ENCODE measurements at regions not wholly inside any gene's neighbourhood (a gene's known extent, or its start where the extent isn't known, plus 50 kb on each side); places are given as distances from the start of the nearest gene placed in this dataset.
"Not testable (repeated sequence)": the region's sequence is repeated elsewhere in the genome, so short reads cannot be mapped to it uniquely, and the experiment has no call there.

DNA sequence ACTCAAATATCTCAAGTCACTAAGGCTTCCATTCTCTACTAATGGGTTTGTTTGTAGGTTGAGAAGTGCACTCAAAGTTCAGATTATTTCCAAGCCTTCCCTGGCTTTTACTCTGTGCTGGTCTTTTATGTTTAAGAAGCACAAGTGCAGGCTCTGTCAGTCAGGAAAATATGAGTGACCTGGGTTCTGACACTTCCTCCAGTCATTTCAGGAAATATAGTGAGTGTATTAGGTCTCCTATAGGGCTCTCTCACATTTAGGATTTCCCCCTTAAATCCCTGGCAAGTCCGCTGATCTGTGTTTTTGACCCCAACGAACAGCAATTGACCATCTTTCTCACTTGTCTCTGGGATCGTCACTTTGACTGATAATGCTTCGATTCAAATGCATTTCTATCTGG, 210.2 kb downstream of the ARPP21 start:
- DNase-seq: no peak

DNA sequence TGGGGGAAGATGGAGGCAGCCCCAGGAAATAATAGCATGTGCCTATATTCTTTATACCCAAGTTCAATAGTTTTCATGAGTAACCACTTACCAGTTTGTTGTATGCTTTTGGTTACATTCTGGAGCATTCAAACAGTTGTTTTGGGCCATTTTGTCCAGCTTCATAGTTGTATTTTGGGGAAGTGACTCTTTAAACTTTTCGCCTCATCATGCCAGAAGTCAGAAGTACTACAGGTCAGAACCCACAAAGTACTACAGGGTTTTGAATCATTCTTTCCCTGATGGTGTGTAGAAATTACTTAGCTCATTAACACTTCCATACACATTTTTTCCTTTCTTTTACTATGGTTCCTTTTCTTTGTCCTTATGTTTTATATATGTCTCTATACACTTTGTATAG, 210.6 kb downstream of the ARPP21 start:
- no peak for DNase-seq

DNA sequence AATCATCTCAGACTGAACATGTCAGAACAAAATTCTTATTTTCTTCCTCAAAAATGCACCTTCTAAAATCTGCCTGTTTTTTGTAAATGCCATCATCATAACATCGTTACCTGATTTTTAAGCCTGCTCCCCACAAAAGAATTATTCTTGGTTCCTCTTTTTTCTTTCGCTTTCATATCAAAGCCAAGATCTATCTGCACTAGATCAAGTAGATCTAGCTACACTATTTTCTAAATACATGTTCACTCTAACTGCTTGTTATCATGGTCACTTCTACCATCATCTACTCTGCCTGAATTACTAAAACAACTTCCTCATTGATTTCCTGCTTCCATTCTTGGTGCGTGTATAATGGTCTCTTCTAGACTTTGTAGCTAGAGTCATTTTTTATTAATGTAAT, 217.7 kb downstream of the ARPP21 start:
- DNase-seq: no peak

DNA sequence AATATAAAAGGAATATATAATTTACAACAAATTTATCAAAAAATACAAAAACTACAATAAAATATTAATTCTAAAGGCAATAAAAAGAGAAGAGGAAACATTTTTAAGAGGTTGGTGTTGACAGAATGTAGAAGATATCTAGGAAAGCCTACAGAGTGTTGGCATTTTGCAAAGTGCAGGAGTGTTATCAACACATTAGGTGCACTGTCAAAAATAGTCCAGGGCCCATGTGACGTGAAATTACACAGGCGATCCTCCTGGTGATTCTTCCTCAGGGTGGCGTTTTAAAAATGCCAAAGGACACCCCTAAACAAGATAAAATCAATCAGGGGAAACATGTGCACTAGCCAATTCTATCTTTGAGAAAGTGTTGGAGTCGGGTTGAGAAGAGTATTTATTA, 222.7 kb downstream of the ARPP21 start:
- DNase-seq: no peak

DNA sequence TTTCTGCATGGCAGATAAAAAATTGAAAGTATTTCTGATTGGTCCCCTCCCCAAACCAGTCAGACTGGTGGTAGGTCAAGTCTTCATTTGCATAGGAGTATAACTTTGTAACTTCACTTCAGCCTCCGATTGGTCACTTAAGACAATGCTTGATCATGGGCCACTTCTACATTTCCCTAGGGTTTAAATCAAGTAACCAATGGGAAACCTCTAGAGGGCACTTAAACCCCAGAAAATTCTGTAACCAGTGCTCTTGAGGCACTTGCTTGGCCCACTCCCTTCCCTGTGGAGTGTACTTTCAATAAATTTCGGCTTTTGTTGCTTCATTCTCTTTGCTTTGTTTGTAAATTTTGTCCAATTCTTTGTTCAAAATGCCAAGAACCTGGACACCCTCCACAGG, 225.5 kb downstream of the ARPP21 start:
- no peak for DNase-seq

DNA sequence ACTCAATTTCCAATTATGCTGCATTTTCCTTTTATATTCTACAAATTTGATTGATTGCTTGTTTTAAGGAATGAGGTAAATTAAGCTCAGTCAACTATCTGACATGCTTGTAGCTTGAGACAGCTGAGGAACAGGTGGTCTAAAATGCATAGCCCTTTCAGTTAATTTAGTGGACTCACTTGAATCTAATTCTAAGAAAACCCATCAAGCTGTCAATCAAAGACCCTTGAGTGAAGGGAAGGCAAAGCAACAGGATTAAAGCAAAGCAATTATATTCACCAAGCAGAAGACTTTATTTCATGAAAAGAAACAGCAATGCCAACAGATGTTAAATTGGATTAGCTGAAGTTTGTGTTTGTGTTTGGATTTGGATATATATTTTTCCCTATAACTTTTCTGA, 228.5 kb downstream of the ARPP21 start:
- DNase-seq: no peak

DNA sequence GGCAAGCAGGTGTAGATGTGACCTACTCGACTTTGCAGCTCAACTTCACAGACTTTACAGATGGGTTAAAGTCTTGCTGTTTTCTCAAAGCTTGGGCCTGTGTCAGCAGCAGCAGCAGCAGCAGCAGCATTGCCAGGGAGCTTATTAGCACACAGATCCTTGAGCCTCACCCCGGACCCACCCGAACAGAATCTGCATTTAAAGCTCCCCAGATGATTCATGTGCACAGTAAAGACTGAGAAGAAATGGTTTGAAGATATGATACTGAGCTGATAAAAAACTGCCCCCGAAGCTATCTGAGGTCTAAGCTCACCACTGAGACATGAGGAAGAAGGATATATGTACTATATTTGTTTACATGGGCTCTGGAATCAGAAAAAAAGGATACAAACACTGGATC, 231.7 kb downstream of the ARPP21 start:
- no peak for DNase-seq

DNA sequence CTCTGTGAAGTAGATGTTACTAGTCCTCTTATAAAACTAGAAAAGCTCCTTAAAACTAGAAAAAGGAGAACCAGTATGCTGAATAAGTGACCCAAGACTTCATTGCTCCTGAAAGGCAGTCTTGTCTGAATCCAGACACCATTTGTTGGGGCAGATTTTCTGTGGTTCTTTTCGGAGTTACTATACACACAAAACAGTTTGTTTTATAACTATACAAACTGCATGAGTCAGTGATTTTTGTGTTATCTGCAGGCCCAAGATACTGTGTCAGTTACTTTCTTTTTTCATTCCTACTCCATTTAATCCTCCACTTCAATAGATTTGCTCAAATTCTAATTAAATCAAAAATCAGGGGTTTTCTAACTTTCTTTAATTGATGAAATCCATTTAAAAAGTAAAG, 244.6 kb downstream of the ARPP21 start:
- DNase-seq: no peak

DNA sequence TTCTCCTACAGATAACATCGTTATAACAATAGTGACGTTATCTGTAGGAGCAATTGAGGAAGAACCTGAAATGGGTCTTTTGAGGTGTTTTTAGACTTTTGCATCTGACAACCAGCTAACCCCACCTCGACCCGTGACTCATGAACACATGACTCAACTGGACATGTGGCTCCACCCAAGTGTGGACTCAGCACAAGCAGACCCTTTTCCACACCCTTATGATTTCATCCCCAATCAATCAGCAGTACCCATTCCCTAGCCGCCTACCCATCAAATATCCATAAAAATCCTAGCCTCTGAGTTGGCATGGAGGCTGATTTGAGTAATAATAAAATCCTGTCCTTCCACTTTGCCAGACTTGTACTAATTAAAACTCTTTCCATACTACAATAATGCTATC, 255.4 kb downstream of the ARPP21 start:
- DNase-seq: no peak

DNA sequence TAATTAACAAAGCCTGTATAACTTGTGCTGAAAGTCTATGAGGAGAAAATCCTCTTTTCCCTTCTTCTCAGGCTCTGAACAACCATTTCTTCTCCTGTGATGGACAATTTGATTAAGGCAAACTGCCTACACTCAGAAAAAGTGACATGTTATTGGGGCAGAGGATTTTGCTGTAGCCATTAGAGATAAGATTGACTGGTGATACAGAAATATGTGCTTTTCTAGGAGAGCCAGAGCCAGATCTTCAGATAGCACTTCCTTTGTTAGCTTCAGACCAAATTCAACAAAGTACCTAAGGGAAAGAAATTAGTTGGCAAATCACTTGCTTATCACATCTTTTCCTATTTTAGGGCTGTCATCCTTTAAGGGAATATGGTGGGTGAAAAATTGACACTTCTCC, 259.9 kb downstream of the ARPP21 start:
- no peak for DNase-seq

DNA sequence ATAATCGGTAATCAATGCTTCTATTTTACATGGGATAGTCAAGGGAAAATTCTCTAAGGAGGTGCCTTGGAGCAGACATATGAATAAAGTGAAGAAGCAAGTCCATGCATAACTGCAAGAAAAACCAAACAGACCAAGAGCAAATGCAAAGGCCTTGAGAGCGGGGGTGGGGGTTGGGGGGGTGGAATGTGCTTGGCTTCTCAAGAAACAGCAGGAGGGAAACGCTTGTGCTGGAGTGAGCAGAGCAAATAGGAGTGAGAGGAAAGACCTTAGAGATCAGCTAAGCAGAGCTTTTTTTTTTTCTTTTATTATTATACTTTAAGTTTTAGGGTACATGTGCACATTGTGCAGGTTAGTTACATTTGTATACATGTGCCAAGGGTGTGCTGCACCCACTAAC, 260.8 kb downstream of the ARPP21 start:
- DNase-seq: no peak

DNA sequence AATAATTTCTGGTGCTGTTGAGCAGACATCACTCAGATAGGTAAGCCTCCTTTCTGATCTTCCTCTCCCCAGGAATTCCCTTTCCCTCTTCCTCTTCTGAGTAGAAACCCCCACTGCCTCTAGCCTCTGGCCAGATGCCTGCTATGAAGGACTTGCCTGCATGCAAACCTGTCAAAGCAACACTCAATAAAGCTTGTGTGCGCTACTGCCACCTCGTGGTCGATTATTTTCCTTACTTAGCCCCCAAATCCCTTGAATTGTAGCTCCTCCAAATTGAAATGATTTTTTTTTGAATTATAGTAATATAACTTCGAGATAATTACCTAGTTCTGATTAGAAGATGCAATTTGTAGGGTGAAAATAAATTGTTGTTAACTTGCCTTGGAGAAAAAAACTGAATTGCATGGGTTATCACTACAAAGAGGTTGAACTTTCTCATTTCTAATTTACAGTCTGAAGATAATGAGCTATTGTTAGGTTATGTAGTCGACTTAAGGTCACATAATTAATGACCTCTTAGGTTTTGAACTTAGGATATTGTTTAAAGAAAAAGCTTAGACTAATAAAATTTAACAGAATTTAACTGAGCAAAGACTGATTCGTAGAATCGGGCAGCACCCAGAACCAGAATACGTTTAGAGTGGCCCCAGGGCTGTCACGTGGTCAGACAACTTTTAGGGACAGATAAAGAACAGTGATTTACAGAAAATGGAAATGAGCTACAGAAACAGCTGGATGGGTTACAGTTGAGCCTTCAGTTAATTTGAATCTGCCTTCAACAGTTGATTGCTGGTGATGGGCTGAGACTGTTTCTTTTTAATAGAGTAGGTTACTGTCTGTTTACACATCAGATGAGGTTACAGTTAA, 269.3 kb downstream of the ARPP21 start:
- DNase-seq: peak; percentile 49 to 60

DNA sequence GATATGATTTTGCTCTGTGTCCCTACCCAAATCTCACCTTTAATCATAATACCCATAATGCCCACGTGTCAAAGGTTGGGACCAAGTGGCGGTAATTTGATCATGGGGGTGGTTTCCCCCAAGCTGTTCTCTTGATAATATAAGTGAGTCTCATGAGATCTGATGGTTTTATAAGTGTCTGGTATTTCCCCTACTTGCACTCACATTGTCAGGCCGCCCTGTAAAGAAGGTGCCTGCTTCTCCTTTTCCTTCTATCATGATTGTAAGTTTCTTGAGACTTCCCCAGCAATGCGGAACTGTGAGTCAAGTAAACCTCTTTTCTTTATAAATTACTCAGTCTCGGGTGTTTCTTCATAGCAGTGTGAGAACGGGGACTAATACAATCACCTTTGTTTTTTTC, 279.8 kb downstream of the ARPP21 start:
- DNase-seq: no peak

DNA sequence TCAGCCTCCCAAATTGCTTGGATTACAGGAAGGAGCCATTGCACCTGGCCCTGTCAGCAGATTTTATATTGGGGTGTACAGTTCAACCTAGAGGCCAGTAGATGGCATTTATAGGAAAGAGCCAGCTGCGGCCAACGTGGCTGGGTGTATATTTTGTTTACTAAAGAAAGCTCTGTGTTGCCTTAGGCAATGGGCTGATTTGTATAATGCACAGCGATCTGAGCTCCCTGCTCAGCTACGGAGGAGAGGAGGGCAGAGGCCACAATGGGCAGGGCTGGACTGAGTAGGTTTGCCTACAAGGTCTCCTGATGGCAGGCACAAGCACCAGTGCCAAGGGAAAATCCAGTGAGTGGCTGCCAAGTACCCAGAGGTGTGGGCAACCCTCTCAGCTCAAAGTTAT, 282.4 kb downstream of the ARPP21 start:
- no peak for DNase-seq

DNA sequence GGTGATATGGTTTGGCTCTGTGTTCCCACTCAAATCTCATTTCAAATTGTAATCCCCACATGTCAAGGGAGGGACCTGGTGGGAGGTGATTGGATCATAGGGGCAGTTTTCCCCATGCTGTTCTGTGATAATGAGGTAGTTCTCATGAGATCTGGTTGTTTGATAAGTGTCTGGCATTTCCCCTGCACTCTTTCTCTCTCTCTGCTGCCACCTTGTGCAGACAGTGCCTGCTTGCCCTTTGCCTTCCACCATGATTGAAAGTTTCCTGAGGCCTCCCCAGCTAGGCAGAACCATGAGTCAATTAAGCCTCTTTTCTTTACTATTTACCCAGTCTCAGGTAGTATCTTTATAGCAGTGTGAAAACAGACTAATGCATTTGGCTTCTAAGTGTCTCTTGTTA, 284.7 kb downstream of the ARPP21 start:
- not testable (repeated sequence) for DNase-seq

DNA sequence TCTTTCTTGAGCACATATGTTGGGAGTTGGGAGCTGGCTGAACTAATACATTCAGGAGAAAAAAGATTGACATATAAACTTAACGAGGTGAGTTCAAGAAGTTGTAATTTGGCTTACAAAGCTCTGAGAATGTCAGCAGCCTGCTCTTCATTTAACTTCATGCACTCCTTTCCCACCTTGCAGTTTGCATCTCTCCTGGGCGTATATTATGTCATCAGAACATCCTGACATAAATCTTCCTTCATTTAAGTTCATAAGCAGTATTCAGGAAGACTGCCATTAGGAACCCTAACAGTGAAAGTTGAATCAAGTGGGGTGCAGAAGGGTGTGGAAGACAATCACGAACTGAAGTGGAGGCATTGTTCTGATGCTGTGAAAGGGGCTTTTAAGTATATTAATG, 288.1 kb downstream of the ARPP21 start:
- DNase-seq: no peak

DNA sequence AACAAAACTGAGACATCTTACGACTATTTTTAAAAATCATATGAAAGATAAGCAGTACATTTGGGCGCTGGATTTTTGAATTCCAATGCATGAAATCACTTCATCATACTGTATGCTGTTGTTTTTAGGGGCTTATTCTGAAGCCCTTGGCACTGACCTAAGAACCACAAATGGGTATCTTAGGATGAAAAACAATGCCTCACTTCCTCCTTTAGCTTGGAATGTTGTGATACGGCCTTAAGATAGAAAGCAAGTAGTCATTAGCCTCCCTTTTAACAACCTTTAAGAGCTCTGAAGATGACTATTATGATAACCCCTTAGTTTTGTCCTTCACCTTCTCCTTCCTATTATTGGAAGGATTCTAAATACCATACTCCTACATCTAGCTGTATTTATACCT, 289.8 kb downstream of the ARPP21 start:
- DNase-seq: no peak

DNA sequence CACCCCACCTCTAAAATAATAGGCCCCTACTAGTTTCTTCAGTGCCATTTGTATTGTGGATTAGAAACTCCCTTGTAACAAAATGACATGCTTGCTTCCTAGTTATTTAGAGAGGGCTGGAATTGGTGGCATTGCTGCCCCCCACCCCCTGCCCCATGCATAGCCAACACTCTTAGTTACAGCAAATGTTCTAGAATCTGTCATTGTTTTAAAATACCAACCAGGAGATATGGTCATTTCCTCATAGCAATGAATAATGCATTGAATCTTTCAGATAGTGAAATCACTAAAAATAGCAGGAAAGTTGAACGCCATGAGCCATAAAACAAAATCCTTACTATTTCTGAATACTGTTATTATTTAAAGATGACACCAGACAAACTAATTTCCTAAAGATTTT, 292.5 kb downstream of the ARPP21 start:
- no peak for DNase-seq

DNA sequence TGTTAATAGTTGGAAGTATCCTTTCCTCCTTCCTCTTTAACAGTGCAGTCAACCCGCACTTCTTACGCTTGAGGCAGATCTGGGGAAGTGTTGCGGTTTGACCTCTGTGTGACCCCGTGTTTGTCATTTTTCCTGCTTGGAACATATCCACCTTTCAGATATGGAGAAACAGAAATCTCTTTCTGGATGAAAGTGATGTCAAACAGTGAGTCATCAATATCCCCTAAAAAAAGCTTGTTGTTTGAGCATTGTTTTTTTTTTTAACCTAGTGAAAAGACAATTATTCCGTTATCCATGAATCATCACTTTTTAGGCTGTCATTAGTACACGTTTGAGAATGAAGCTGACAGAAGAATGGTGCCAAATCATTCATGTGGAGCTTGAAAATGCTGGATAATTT, 293.7 kb downstream of the ARPP21 start:
- no peak for DNase-seq

DNA sequence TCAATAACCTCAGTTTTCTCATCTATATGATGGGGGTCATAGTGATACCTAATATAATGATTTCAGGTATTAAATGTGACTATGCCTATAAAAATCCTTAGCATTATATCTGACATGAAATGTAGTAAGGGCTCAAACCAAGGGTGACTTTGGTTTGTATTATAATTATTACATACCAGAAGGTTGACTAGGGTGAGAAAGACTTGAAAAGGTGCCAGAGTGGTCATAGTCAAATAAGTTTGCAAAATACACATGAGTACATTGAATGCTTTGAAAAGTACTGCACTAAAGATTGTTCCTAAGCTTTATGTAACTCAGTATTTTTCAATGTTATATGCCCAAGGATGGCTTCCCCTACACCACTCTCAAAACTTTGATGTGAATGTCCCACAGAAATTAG, 297.2 kb downstream of the ARPP21 start:
- DNase-seq: no peak

DNA sequence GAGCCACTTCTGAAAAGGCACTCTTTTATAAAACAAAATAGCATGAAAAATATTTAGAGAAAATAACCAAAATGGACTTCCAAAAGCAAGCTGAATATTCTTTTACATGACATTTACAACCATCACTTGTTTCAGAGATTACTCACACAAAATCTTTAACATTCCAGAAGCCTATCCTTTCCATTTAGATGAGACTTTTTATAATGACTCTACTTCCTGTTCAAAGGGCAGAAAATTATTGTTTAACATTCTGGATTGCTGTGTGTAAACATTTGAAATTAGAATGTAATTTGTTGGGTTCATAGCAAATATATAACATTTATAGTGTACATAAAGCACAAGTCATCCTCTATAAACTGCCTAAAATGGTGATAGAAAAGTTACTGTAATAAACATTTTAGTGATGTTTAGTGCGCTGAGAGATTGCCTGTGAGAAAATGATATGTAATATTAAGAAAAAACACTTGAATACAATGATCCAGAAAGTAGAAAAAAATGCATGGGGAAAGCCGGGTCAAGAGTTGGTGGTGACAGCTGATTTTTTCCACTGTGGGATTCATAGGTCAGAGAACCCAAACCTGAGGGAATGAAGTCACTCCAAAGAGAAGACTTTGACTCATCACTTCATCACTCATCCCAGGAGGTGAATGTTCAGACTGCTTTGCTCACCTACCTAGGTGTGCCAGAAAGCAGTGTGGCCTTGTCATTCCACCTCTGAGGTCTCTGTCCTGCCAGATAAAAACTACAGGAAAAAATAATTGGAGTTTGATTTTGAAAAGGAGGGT, 305.8 kb downstream of the ARPP21 start:
- no peak for DNase-seq

DNA sequence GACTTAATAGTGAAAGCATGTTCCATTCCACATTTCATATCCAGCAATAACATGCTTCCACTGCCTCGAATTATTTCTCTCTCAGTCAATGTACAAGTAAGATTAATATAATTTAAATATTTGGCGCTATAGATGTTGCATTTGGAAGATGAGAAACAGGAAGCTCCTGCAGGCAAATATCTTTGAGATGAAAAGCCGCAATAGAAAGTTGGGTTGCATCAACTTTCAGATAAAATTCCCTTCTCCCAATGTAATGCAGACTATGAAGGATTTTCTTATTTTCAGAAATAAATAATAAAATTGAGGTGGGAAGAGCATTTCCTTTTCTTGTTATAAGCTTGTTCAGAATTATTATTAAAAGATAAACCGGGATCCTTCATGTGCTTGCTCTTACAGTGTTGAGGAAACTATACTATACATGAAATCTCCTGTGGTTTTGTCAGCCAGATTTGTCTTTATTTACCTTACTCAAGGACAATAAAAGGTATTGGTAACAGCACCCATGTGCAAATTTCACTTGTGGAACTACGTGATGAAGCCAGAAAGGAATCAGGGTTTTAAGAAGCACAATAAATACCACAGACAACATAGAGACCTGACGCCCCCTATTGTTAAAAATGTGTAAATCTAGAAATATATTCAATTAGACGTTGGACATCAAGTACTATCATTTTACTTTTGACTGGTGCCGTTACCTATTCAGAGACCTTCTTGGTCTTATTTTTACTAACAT, 307.0 kb downstream of the ARPP21 start:
- DNase-seq: no peak

DNA sequence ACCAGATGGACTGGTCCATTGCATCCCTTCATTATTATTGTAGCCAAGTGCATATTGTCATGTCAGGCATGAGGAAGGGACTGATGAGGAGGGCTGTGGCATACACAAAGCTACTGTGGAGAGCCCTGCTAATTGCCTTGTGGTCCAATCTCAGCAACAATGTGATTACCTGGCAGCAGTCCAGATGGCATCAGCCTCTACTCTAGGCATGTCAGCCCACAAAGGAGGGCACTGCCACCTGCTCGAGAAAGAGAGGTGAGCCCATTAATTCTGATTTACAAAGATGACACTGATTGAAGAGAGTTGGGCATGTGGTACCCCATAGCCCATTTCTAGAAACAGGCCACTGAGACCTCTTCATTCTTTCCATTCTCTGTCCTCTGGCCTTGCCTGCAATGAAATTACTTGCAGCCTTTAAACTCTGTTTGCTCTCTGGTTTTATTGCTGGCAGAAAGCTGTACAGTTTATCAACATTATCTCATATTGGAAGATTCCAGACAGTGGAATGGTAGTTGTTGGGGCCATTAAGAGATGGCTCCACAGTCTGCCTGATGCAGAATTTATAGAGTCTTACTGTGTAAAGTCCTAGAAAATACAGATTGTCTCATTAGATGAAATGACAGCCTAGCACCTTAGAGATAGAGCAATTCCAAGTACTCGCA, 307.7 kb downstream of the ARPP21 start:
- no peak for DNase-seq
